GM10248 (cell line): ENCODE measurements at regions not wholly inside any gene's neighbourhood (a gene's known extent, or its start where the extent isn't known, plus 50 kb on each side); places are given as distances from the start of the nearest gene placed in this dataset.

ENCODE experiments used
- CTCF ChIA-PET: fragments of 300-600 bp; sonication (Branson Sonifier 250); formaldehyde crosslinking; extraction: SDS; loops from one replicate; lab custom pipeline; 2021; ENCODE audit warnings: antibody characterized with exemption; lab: Yijun Ruan, JAX
- POLR2A ChIA-PET: fragments of 350-650 bp; sonication (Branson Sonifier 250); formaldehyde crosslinking; extraction: SDS; loops from one replicate; lab custom pipeline; 2020; ENCODE audit warnings: antibody characterized with exemption; lab: Yijun Ruan, JAX
- DNase-seq: peaks from one replicate; pipeline ENCODE4 v3.0.0; 2012; ENCODE audit errors: extremely low spot score
- CTCF ChIP-seq: IDR thresholded peaks from 2 replicates; pipeline ENCODE4 v1.5.1; 2012; ENCODE audit warnings: mild to moderate bottlenecking, low read depth; ENCODE audit errors: extremely low read depth, missing control alignments, control extremely low read depth

- TF ChIP-seq CTCF, result no peak
- ChIA-PET POLR2A (no interaction called here), CTCF (interaction anchor here (1.0 kb wide), 1 partner anchor 14 kb away, joined by 3 read pairs; no protein-coding TSS in a partner anchor)
Measured at GRCh38 chr2:226018641-226019040, 619.1 kb downstream of the NYAP2 start.

GRCh38 chr2:226017537-226017936 lies 618.0 kb downstream of the NYAP2 start:
- CTCF ChIA-PET, result interaction anchor here (1.0 kb wide), 1 partner anchor 15 kb away, joined by 3 read pairs; no protein-coding TSS in a partner anchor
- POLR2A ChIA-PET, result no interaction called here
- DNase-seq, result no peak
- no peak for TF ChIP-seq CTCF

More at GRCh38 chr2:226018641-226019040, 619.1 kb downstream of the NYAP2 start:
- DNase-seq, result no peak

- no peak for DNase-seq
- POLR2A ChIA-PET, result no interaction called here
- TF ChIP-seq CTCF, result no peak
- CTCF ChIA-PET, result no interaction called here
Measured at GRCh38 chr2:226017107-226017506, 617.6 kb downstream of the NYAP2 start.

- DNase-seq, result no peak
- POLR2A ChIA-PET, result no interaction called here
- TF ChIP-seq CTCF, result no peak
Measured at GRCh38 chr2:226011716-226012450, 612.4 kb downstream of the NYAP2 start.

GRCh38 chr2:226002438-226002837 lies 602.9 kb downstream of the NYAP2 start:
- DNase-seq, result no peak
- no peak for TF ChIP-seq CTCF
- CTCF ChIA-PET, result no interaction called here
- POLR2A ChIA-PET, result no interaction called here

More at GRCh38 chr2:226011716-226012450, 612.4 kb downstream of the NYAP2 start:
- CTCF ChIA-PET, result no interaction called here

GRCh38 chr2:226001716-226002115 lies 602.2 kb downstream of the NYAP2 start:
- no peak for DNase-seq
- CTCF ChIA-PET, result no interaction called here
- TF ChIP-seq CTCF, result no peak
- POLR2A ChIA-PET, result no interaction called here
